GM12878 (cell line): ENCODE measurements at regions not wholly inside any gene's neighbourhood (a gene's known extent, or its start where the extent isn't known, plus 50 kb on each side); places are given as distances from the start of the nearest gene placed in this dataset.

Experiments used
- ATAC-seq: fragments of 200-7000 bp; cut with Tn5 transposase; 3 replicates; pipeline ENCODE4 v1.9.1; 2020; ENCODE audit warnings: mild to moderate bottlenecking, moderate library complexity
- BruUV-seq: library from RNA; stranded (reverse); fragments of 400-500 nt; replicated peaks from 2 replicates; lab custom pipeline; 2021; lab: Mats Ljungman, UMichigan
- CTCF ChIA-PET: fragments of 300-600 bp; sonication (Branson Sonifier 250); formaldehyde crosslinking; extraction: SDS; loops from one replicate; lab custom pipeline; 2021; ENCODE audit warnings: inconsistent platforms; lab: Yijun Ruan, JAX
- POLR2A ChIA-PET: fragments of 350-600 bp; formaldehyde crosslinking; extraction: SDS; loops from one replicate; lab custom pipeline; 2021; ENCODE audit warnings: inconsistent platforms; lab: Charles Lee
- RAD21 ChIA-PET: fragments of 300-600 bp; sonication (Branson Sonifier 250); formaldehyde crosslinking; loops from one replicate; lab custom pipeline; 2023; ENCODE audit warnings: antibody characterized with exemption; ENCODE audit not compliant: unreplicated experiment; lab: Charles Lee
- SMC1A ChIA-PET: fragments of 300-600 bp; sonication (Branson Sonifier 250); formaldehyde crosslinking; loops from one replicate; lab custom pipeline; 2023; ENCODE audit not compliant: unreplicated experiment, uncharacterized antibody; lab: Charles Lee
- DNase-seq: peaks from one replicate; pipeline ENCODE4 v3.0.0-alpha.2; 2011; ENCODE audit warnings: low read depth, low spot score
- FAIRE-seq: peaks from 3 replicates; lab custom pipeline; 2011; peaks lifted over from hg19 to GRCh38; lab: Jason Lieb, UNC
- H2AFZ ChIP-seq: 2 replicates; pipeline ENCODE4 v1.6.0; 2011; ENCODE audit warnings: low read depth, low read length, control low read depth; ENCODE audit not compliant: control insufficient read depth
- H3K27ac ChIP-seq: 2 replicates; pipeline ENCODE4 v1.5.1; 2011; ENCODE audit warnings: control low read depth; ENCODE audit not compliant: control insufficient read depth, insufficient read depth
- H3K27me3 ChIP-seq, 2 experiments: replicated peaks in 1 of 2; 2 replicates each; pipeline versions ENCODE4 v1.6.0 to v1.6.1; 2011; ENCODE audit warnings: low read length in 1 of 2; ENCODE audit not compliant: control insufficient read depth in 2 of 2, insufficient read depth in 2 of 2
- H3K36me3 ChIP-seq, 2 experiments: 2 replicates each; pipeline ENCODE4 v1.5.1; 2011; ENCODE audit warnings: low read length in 1 of 2; ENCODE audit not compliant: control insufficient read depth in 2 of 2, insufficient read depth in 2 of 2
- H3K4me1 ChIP-seq: 2 replicates; pipeline ENCODE4 v1.6.1; 2011; ENCODE audit warnings: mild to moderate bottlenecking, low read length, moderate library complexity, mixed read lengths; ENCODE audit not compliant: control insufficient read depth, insufficient read depth
- H3K4me2 ChIP-seq: 2 replicates; pipeline ENCODE4 v1.6.0; 2011; ENCODE audit warnings: control low read depth; ENCODE audit not compliant: control insufficient read depth, insufficient read depth
- H3K4me3 ChIP-seq: fragments of 200-600 bp; sonication (generic); 2 replicates; pipeline ENCODE4 v1.5.1; 2016
- H3K79me2 ChIP-seq: 2 replicates; pipeline ENCODE4 v1.6.0; 2011; ENCODE audit warnings: low read length; ENCODE audit not compliant: control insufficient read depth, insufficient read depth
- H3K9ac ChIP-seq: 2 replicates; pipeline ENCODE4 v1.8.0; 2011; ENCODE audit warnings: low read length, control low read depth, mixed read lengths; ENCODE audit not compliant: control insufficient read depth, insufficient read depth
- H3K9me3 ChIP-seq: replicated peaks from 3 replicates; pipeline ENCODE4 v1.5.1; 2011; ENCODE audit warnings: mild to moderate bottlenecking, low read length; ENCODE audit not compliant: control insufficient read depth, insufficient read depth
- H4K20me1 ChIP-seq: 2 replicates; pipeline ENCODE4 v1.6.0; 2011; ENCODE audit not compliant: control insufficient read depth, insufficient read depth
- ATF2 ChIP-seq: IDR thresholded peaks from 2 replicates; pipeline ENCODE4 v1.6.1; 2012; ENCODE audit warnings: low read length, inconsistent platforms
- BACH1 ChIP-seq: fragments of 450-650 bp; IDR thresholded peaks from 2 replicates; pipeline ENCODE4 v1.6.1; 2017; ENCODE audit warnings: mild to moderate bottlenecking, borderline replicate concordance
- BMI1 ChIP-seq: fragments of 450-650 bp; IDR thresholded peaks from 2 replicates; pipeline ENCODE4 v1.6.1; 2016; ENCODE audit warnings: mild to moderate bottlenecking, moderate library complexity, borderline replicate concordance
- BRCA1 ChIP-seq: IDR thresholded peaks from 2 replicates; pipeline ENCODE4 v1.6.1; 2011; ENCODE audit warnings: low read depth, low read length, improper control_type of control experiment
- LARP7 ChIP-seq: fragments of 450-650 bp; IDR thresholded peaks from 2 replicates; pipeline ENCODE4 v1.6.1; 2017; ENCODE audit warnings: mild to moderate bottlenecking
- MEF2A ChIP-seq: IDR thresholded peaks from 2 replicates; pipeline ENCODE4 v1.6.1; 2011; ENCODE audit warnings: low read depth, mild to moderate bottlenecking, low read length, moderate library complexity; ENCODE audit not compliant: insufficient read depth
- MXI1 ChIP-seq: fragments of 150-350 bp; IDR thresholded peaks from 2 replicates; pipeline ENCODE4 v1.6.1; 2011; ENCODE audit warnings: low read depth, mild to moderate bottlenecking, inconsistent platforms, low read length, improper control_type of control experiment
- MYC ChIP-seq: IDR thresholded peaks from 2 replicates; pipeline ENCODE4 v1.6.1; 2011; ENCODE audit warnings: mild to moderate bottlenecking, low read length, moderate library complexity, inconsistent platforms; ENCODE audit not compliant: insufficient read depth, insufficient replicate concordance, insufficient read length, severe bottlenecking
- NFYA ChIP-seq: IDR thresholded peaks from 2 replicates; pipeline ENCODE4 v1.6.1; 2011; ENCODE audit warnings: low read depth, mild to moderate bottlenecking, low read length, improper control_type of control experiment, borderline replicate concordance
- ZNF217 ChIP-seq: fragments of 450-650 bp; IDR thresholded peaks from 2 replicates; pipeline ENCODE4 v1.6.1; 2017; ENCODE audit warnings: antibody characterized with exemption, mild to moderate bottlenecking
- WGBS: methylation state at CpG from one replicate; pipeline ENCODE4 v1.1.6; 2016; ENCODE audit warnings: low lambda C conversion rate; ENCODE audit not compliant: insufficient replicate concordance, insufficient coverage; ENCODE audit errors: missing lambda C conversion rate; 5-methylcytosine and 5-hydroxymethylcytosine counted together
- in situ Hi-C: fragments of 300-500 bp; cut with MboI; formaldehyde crosslinking; loops from 9 replicates; pipeline ENCODE4 v1.14.3; 2018; ENCODE audit warnings: mixed read lengths
- intact Hi-C: fragments of 100-400 bp; cut with micrococcal nuclease; formaldehyde crosslinking; loops from one replicate; pipeline ENCODE4 v1.14.2; 2022; ENCODE audit not compliant: unreplicated experiment
- TF ChIP-seq, protein P1 (sequence below): IDR thresholded peaks from 2 replicates; pipeline ENCODE4 v1.6.1; 2012; ENCODE audit warnings: low read depth, low read length, improper control_type of control experiment
- TF ChIP-seq, protein P2 (sequence below): fragments of 450-650 bp; IDR thresholded peaks from 2 replicates; pipeline ENCODE4 v1.6.1; 2017; ENCODE audit warnings: antibody characterized with exemption, mild to moderate bottlenecking, moderate library complexity

DNA sequence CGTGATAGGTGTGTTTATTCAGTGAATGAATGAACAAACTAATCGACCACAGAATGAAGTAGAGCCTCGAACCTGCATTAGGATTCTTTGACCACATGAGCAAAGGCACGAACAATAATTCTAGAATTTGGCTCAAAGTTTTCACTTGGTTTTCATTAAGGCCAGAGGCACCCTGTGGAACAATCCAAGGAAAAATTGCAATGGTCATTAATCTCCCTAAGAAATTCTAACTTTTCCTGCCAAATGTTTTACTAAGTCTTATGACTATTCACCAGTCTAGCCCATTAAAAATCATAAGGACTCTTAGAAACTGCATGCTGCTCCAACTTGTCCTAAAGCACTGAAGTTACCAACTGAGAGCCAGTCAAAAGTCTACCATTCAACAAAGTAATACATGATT lies 271.7 kb downstream of the EFNB2 start (continued):
- TF ChIP-seq, protein P1, sequence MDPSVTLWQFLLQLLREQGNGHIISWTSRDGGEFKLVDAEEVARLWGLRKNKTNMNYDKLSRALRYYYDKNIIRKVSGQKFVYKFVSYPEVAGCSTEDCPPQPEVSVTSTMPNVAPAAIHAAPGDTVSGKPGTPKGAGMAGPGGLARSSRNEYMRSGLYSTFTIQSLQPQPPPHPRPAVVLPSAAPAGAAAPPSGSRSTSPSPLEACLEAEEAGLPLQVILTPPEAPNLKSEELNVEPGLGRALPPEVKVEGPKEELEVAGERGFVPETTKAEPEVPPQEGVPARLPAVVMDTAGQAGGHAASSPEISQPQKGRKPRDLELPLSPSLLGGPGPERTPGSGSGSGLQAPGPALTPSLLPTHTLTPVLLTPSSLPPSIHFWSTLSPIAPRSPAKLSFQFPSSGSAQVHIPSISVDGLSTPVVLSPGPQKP: no peak
- TF ChIP-seq, all 136 proteins: peak for 0

GRCh38 chr13:106262886-106263285 lies 272.6 kb downstream of the EFNB2 start:
- no peaks in the 10 kb centered on the region for H3K27me3 ChIP-seq
- FAIRE-seq: no peak
- RAD21 ChIA-PET: no interaction called here
- no peaks in the 10 kb centered on the region for H3K4me1 ChIP-seq
- CTCF ChIA-PET: no interaction called here
- H3K4me3 ChIP-seq: no peak overlapping the region
- no peaks in the 10 kb centered on the region for H4K20me1 ChIP-seq
- H3K9ac ChIP-seq: no peak overlapping the region
- no peaks in the 10 kb centered on the region for H3K79me2 ChIP-seq
- WGBS: 46% methylated on average over 8 of the region's 8 CpGs
- in situ Hi-C loops: no loop called here
- TF ChIP-seq ZNF217 (no peak), BACH1 (no peak), BRCA1 (no peak)
- TF ChIP-seq, all 136 proteins: peak for 0
- ChIA-PET SMC1A (no interaction called here), POLR2A (no interaction called here)
- no peak for ATAC-seq
- Histone ChIP-seq H3K36me3 (no peaks in the 10 kb centered on the region), H3K9me3 (no peaks in the 10 kb centered on the region), H3K4me2 (no peak overlapping the region), H2AFZ (no peak overlapping the region), H3K27ac (no peak overlapping the region)
- intact Hi-C loops: no loop called here
- no TSS peak for BruUV-seq
- DNase-seq: no peak

DNA sequence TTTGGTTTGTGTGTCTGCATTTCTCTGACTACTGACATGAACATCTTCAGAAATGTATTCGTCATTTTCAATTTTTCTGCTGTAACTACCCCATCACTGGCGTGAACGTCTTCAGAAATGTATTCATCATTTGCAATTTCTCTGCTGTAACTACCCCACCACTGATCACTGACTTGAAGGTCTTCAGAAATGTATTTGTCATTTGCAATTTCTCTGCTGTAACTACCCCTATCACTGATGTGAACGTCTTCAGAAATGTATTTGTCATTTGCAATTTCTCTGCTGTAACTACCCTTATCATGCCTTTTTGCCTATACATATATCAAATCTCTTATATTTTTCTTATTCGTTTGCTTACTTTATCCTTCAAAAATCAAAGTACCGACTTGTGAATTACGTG lies 274.0 kb downstream of the EFNB2 start:
- SMC1A ChIA-PET: no interaction called here
- WGBS: 22% methylated on average over 7 of the region's 7 CpGs
- Histone ChIP-seq H3K27ac (no peak overlapping the region), H3K36me3 (no peaks in the 10 kb centered on the region), H3K79me2 (no peaks in the 10 kb centered on the region), H3K27me3 (no peaks in the 10 kb centered on the region), H4K20me1 (no peaks in the 10 kb centered on the region), H3K4me2 (no peak overlapping the region), H3K4me3 (no peak overlapping the region), H3K4me1 (no peaks in the 10 kb centered on the region), H2AFZ (no peak overlapping the region), H3K9me3 (no peaks in the 10 kb centered on the region), H3K9ac (no peak overlapping the region)
- POLR2A ChIA-PET: no interaction called here
- FAIRE-seq (no peak), DNase-seq (no peak), ATAC-seq (no peak)
- in situ Hi-C loops: no loop called here
- CTCF ChIA-PET: interaction anchor here (0.7 kb wide), 1 partner anchor 1646 kb away, joined by 3 read pairs; no protein-coding TSS in a partner anchor
- intact Hi-C loops: no loop called here
- no TSS peak for BruUV-seq
- RAD21 ChIA-PET: no interaction called here
- TF ChIP-seq ATF2 (no peak), MYC (no peak), LARP7 (no peak), MXI1 (no peak), MEF2A (no peak), NFYA (no peak), BMI1 (no peak)
- TF ChIP-seq, protein P2, sequence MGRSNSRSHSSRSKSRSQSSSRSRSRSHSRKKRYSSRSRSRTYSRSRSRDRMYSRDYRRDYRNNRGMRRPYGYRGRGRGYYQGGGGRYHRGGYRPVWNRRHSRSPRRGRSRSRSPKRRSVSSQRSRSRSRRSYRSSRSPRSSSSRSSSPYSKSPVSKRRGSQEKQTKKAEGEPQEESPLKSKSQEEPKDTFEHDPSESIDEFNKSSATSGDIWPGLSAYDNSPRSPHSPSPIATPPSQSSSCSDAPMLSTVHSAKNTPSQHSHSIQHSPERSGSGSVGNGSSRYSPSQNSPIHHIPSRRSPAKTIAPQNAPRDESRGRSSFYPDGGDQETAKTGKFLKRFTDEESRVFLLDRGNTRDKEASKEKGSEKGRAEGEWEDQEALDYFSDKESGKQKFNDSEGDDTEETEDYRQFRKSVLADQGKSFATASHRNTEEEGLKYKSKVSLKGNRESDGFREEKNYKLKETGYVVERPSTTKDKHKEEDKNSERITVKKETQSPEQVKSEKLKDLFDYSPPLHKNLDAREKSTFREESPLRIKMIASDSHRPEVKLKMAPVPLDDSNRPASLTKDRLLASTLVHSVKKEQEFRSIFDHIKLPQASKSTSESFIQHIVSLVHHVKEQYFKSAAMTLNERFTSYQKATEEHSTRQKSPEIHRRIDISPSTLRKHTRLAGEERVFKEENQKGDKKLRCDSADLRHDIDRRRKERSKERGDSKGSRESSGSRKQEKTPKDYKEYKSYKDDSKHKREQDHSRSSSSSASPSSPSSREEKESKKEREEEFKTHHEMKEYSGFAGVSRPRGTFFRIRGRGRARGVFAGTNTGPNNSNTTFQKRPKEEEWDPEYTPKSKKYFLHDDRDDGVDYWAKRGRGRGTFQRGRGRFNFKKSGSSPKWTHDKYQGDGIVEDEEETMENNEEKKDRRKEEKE: no peak
